Suprapubic skin (tissue), 4 donors: ENCODE measurements at regions not wholly inside any gene's neighbourhood (a gene's known extent, or its start where the extent isn't known, plus 50 kb on each side); places are given as distances from the start of the nearest gene placed in this dataset.

ENCODE experiments used
- DNase-seq, 2 donors: peaks; one replicate each; pipeline ENCODE4 v3.0.0-alpha.2; 2019; ENCODE audit warnings: low spot score in 2 of 2
- H3K27ac ChIP-seq: fragments of 200-600 bp; sonication (generic); one replicate; pipeline ENCODE4 v1.5.1; 2019
- H3K27me3 ChIP-seq: fragments of 200-600 bp; sonication (generic); one replicate; pipeline ENCODE4 v1.5.1; 2019
- H3K36me3 ChIP-seq: fragments of 200-600 bp; sonication (generic); one replicate; pipeline ENCODE4 v1.5.1; 2019
- H3K4me1 ChIP-seq: fragments of 200-600 bp; sonication (generic); one replicate; pipeline ENCODE4 v1.5.1; 2019
- H3K4me3 ChIP-seq: fragments of 200-600 bp; sonication (generic); one replicate; pipeline ENCODE4 v1.5.1; 2019; ENCODE audit warnings: mild to moderate bottlenecking
- H3K9me3 ChIP-seq: fragments of 200-600 bp; sonication (generic); one replicate; pipeline ENCODE4 v1.5.1; 2019
- EP300 ChIP-seq: sonication (generic); formaldehyde crosslinking; IDR thresholded peaks from one replicate; pipeline ENCODE4 v1.6.1; 2017; ENCODE audit warnings: antibody characterized with exemption
- POLR2A ChIP-seq, 2 donors: fragments of 450-650 bp; IDR thresholded peaks; one replicate each; pipeline ENCODE4 v1.6.1; 2017; ENCODE audit warnings: antibody characterized with exemption in 2 of 2, mild to moderate bottlenecking in 2 of 2, moderate library complexity in 2 of 2
- POLR2AphosphoS5 ChIP-seq, 3 donors: sonication (generic); formaldehyde crosslinking; IDR thresholded peaks; one replicate each; pipeline ENCODE4 v1.6.1; 2017; ENCODE audit warnings: antibody characterized with exemption in 3 of 3
- WGBS: methylation state at CpG from one replicate; pipeline ENCODE4 v1.1.5; 2018; 5-methylcytosine and 5-hydroxymethylcytosine counted together
- TF ChIP-seq, protein P1 (sequence below), 2 donors: fragments of 200-600 bp in 1 of 2; fragments of 450-650 bp in 1 of 2; sonication (generic) in 1 of 2; IDR thresholded peaks; one replicate each; pipeline ENCODE4 v1.5.1; 2016 to 2019; ENCODE audit warnings: antibody characterized with exemption in 2 of 2, mild to moderate bottlenecking in 1 of 2, moderate library complexity in 1 of 2

DNA sequence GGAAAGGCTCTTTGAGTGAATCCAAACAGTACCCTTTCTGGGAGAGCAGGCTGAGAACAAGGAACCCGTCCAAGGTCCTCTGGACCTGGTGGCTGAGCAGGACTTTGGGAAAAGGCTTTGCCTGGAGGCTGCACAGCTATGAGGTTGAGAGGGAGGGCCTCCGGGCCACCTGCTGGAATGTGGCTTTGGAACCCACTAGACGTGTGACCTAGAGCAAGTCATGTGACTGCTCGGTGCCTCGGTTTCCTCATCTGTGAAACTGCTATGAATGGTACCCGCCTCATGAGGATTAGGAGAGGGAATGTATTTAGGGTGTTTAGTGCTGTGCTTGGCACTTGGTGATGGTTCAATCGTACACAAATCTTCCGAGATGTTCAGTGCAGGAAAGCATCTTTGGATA lies 50.4 kb downstream of the HAPSTR1 start:
- Histone ChIP-seq H3K4me1 (peaks cover 7% of the 10 kb centered on the region), H3K4me3 (no peak overlapping the region), H3K36me3 (no peaks in the 10 kb centered on the region), H3K27ac (no peak overlapping the region), H3K27me3 (peaks cover 3% of the 10 kb centered on the region), H3K9me3 (no peaks in the 10 kb centered on the region)
- 90% methylated on average over 8 of the region's 8 CpGs for WGBS
- TF ChIP-seq POLR2A (IDR thresholded peaks at IDR 0.05): no peak
- no peak for TF ChIP-seq POLR2AphosphoS5 (IDR thresholded peaks at IDR 0.05)
- TF ChIP-seq EP300: no peak
- TF ChIP-seq, protein P1, sequence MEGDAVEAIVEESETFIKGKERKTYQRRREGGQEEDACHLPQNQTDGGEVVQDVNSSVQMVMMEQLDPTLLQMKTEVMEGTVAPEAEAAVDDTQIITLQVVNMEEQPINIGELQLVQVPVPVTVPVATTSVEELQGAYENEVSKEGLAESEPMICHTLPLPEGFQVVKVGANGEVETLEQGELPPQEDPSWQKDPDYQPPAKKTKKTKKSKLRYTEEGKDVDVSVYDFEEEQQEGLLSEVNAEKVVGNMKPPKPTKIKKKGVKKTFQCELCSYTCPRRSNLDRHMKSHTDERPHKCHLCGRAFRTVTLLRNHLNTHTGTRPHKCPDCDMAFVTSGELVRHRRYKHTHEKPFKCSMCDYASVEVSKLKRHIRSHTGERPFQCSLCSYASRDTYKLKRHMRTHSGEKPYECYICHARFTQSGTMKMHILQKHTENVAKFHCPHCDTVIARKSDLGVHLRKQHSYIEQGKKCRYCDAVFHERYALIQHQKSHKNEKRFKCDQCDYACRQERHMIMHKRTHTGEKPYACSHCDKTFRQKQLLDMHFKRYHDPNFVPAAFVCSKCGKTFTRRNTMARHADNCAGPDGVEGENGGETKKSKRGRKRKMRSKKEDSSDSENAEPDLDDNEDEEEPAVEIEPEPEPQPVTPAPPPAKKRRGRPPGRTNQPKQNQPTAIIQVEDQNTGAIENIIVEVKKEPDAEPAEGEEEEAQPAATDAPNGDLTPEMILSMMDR (IDR thresholded peaks at IDR 0.05): no peak
- peak in 1 of 2 donors; percentile 60 for DNase-seq

DNA sequence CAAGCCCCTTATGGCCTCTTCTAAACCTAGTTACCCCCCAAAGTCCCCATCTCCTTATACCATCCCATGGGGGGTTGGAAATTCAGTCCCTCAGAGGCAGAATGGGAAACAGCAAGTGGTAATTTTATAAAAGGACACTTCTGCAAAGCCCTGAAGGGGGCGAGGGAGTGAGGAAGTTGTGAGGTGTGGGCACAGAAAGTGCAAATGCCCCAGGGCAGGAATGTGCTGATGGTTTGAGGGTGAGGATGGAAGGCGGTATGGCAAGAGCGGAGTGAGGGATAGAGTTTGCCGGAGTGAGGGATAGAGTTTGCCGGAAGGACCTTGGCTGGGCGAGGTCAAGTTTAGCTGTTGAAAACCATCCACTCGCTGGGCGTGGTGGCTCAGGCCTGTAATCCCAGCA lies 52.7 kb downstream of the HAPSTR1 start:
- no peak for DNase-seq
- H3K36me3 ChIP-seq: no peaks in the 10 kb centered on the region
- 93% methylated on average over 8 of the region's 8 CpGs for WGBS
- H3K4me1 ChIP-seq: peaks cover 3% of the 10 kb centered on the region
- no peaks in the 10 kb centered on the region for H3K9me3 ChIP-seq
- TF ChIP-seq POLR2A (IDR thresholded peaks at IDR 0.05) (no peak), POLR2AphosphoS5 (IDR thresholded peaks at IDR 0.05) (no peak), EP300 (no peak)
- TF ChIP-seq, protein P1 (IDR thresholded peaks at IDR 0.05): no peak
- H3K27ac ChIP-seq: no peak overlapping the region
- H3K27me3 ChIP-seq: no peaks in the 10 kb centered on the region
- no peak overlapping the region for H3K4me3 ChIP-seq

DNA sequence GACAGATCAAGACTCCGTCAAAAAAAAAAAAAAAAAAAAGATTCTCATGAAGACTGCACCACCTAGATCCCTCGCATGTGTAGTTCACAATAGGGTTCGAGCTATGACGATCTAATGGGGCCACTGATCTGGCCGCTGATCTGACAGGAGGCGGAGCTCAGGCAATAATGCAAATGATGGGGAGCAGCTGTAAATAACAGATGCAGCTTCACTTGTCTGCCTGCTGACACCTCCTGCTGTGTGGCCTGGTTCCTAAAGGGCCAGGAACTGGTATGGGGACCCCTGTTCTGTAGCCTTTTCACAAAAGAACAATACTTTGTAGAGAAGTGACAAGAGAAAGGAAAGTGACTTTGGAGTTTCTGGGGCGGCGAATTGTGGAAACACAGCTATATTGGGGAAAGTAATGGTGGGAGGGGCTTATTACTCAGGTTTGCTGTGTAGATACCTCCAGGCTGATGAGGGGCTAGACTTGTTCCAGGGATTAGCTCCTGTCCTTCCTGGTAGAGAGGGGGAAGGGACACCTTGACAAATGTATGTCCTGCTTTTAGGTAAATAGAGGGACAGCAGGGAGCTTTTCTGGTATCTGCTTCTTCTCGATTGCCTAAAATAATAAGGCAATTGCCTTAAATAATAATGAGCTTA lies 57.1 kb downstream of the HAPSTR1 start:
- H3K36me3 ChIP-seq: no peaks in the 10 kb centered on the region
- DNase-seq: no peak
- no peaks in the 10 kb centered on the region for H3K9me3 ChIP-seq
- 58% methylated on average over 9 of the region's 9 CpGs for WGBS
- no peak overlapping the region for H3K4me3 ChIP-seq
- H3K27me3 ChIP-seq: no peaks in the 10 kb centered on the region
- no peak overlapping the region for H3K27ac ChIP-seq
- TF ChIP-seq EP300 (no peak), POLR2A (IDR thresholded peaks at IDR 0.05) (no peak), POLR2AphosphoS5 (IDR thresholded peaks at IDR 0.05) (no peak)
- TF ChIP-seq, protein P1 (IDR thresholded peaks at IDR 0.05): no peak
- H3K4me1 ChIP-seq: no peaks in the 10 kb centered on the region

DNA sequence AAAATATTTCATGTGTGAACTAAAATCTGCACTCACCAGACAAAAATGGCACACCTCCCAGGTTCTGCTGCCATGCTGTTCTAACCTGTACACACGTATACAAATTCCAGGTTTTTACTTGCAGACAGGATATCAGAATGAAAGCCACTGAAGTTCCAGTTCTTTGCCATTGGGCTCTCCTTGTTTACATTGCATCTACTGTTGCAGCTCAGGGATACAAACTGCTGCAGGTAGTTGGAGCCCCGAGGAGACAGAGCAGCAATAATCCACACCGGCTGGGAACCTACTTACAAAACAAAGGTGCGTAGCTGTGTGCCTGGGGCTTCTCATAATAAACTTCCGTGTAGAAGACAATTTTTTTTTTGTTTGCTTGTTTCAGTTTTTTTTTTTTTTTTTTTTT lies 59.6 kb downstream of the HAPSTR1 start:
- Histone ChIP-seq H3K4me1 (no peaks in the 10 kb centered on the region), H3K27me3 (peaks cover 14% of the 10 kb centered on the region), H3K9me3 (no peaks in the 10 kb centered on the region), H3K4me3 (no peak overlapping the region), H3K36me3 (no peaks in the 10 kb centered on the region), H3K27ac (no peak overlapping the region)
- 56% methylated on average over 5 of the region's 5 CpGs for WGBS
- TF ChIP-seq POLR2A (IDR thresholded peaks at IDR 0.05): no peak
- DNase-seq: no peak

DNA sequence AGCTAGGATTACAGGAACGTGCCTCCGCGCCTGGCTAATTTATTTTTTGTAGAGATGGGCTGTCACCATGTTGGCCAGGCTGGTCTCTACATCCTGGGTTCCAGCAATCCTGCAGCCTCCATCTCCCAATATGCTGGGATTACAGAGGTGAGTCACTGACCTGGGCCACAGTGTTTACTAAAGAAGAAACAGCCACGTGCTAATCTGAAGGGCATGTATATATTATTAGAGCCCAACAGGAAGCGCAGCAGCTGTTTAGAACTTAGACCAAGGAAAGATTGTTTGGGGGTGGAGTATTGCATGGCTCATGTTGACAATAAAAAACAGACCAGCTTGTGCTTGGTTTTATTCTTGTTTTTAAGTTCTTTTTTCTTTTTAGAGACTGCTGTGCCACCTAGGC lies 60.2 kb downstream of the HAPSTR1 start:
- no peaks in the 10 kb centered on the region for H3K4me1 ChIP-seq
- DNase-seq: no peak
- H3K27me3 ChIP-seq: peaks cover 14% of the 10 kb centered on the region
- no peaks in the 10 kb centered on the region for H3K36me3 ChIP-seq
- no peaks in the 10 kb centered on the region for H3K9me3 ChIP-seq
- TF ChIP-seq POLR2A (IDR thresholded peaks at IDR 0.05) (no peak), POLR2AphosphoS5 (IDR thresholded peaks at IDR 0.05) (no peak), EP300 (no peak)
- TF ChIP-seq, protein P1 (IDR thresholded peaks at IDR 0.05): no peak
- H3K4me3 ChIP-seq: no peak overlapping the region
- H3K27ac ChIP-seq: no peak overlapping the region
- 63% methylated on average over 5 of the region's 5 CpGs for WGBS
